Left hindlimb (tissue), 1 donor: ENCODE measurements at regions not wholly inside any gene's neighbourhood (a gene's known extent, or its start where the extent isn't known, plus 50 kb on each side); places are given as distances from the start of the nearest gene placed in this dataset.

ENCODE experiments used
- DNase-seq: peaks from one replicate; pipeline ENCODE4 v3.0.0-alpha.2; 2018

DNA sequence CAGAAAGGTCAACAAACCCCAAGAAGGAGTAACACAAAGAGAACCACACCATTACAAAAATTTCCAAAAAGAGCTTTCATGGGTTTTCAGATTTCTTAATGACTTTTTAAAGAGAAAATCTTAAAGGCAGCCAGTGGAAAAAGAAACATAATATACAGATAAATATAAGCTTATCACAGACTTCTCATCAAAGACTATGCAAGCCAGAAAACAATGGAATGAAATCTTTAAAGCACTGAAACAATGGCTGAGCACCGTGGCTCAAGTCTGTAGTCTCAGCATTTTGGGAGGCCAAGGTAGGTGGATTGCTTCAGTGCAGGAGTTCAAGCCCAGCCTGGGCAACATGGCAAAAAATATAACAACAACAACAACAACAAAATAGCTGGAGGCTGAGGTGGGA, 237.4 kb downstream of the CYP26B1 start:
- DNase-seq, result no peak

DNA sequence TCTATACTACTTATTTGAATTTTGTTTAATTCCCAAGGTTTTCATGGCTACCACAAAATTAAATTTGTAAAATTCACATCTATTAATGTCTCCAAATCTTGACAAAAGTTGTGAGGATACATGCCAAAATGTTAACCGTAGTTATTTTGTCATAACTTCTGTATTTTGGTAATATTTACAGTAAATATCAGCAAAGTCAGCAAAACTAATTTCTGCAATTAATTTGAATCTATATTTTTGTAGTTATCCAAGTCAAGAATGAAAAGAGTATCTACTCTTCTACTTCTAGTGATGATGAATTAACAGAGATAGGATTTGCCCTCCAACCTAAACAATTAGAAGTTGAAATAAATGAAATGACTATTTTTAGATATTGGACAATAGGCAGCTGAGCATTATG, 238.9 kb downstream of the CYP26B1 start:
- no peak for DNase-seq

DNA sequence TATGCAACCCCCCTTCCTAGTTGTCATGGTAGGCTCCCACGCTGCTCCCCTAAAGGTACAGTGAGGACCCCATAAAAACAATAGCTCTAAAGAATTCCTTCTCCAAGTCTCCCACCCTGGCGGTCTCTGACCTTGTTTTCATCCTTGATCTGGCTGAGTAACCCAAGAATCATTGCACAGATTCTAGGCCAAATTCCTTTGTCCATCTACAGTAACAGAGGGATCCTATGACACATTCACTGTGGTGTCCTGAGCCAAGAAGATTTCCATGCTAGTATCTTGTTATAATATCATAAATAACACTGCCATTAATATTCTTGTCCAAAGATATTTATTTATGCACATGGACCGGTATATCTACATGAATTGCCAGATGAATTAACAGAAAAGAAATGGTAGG, 240.2 kb downstream of the CYP26B1 start:
- DNase-seq, result no peak

DNA sequence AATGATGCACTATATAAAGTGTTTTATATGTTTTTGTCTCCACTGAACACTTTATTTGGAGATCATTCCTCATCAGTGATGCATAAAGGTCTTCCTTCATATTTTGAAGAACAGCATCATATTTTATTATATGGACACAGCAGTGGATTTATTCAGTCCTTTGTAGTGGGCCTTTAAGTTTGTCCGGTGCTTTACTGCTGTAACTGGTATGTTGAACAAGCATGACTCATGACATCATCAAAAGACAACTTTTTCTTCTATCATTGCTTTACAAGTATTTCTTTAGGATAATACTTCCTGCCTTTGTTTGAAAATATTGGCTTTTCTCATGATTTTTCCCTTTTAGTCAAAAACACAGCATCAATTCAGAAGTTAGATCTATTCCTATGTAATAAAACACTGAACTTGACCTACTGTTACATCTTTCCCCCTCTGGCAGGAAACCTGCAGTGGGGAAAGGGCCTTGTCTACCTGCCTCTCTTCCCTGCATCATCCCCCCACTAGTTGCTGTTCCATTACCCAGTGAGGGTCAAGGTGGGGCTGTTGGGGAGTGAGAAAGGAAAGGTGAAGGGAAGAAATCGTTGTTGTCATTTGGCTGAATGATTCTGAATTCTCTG, 241.2 kb downstream of the CYP26B1 start:
- DNase-seq, result no peak

DNA sequence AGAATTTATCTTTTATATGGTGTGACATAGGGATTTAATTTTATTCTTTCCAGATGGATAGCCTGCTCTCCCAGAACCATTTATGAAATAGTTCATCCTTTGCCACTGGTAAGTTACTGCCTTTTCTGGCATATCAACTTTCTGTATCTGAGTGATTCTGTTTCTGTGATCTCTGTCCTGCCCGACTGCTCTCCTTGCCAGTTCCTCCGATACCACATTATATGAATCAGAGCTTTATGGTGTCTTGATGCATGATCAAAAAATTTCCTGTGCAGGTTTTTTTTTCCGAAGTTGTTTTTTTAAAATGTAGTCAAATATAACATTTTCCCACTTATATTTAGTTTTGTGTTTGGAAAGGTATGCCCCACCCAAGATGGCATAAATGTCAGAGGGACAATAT, 242.5 kb downstream of the CYP26B1 start:
- no peak for DNase-seq

DNA sequence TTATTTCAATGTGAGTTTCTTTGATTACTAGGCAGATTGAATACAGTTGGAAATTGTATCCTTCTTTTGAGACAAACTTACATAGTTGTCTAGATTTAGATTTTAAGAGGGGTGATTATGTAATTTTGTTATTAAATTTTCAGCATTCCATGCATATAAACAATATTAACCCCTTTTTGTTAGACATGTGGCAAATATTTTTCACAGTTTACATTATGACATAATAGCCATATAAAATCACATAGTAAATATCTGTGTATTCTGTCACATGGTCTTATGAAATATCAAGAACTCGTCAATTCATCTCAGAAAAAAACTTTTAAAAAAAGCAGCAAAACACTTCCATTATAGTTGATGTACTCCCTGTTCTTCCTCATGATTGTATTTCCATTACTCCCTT, 243.8 kb downstream of the CYP26B1 start:
- DNase-seq, result no peak

DNA sequence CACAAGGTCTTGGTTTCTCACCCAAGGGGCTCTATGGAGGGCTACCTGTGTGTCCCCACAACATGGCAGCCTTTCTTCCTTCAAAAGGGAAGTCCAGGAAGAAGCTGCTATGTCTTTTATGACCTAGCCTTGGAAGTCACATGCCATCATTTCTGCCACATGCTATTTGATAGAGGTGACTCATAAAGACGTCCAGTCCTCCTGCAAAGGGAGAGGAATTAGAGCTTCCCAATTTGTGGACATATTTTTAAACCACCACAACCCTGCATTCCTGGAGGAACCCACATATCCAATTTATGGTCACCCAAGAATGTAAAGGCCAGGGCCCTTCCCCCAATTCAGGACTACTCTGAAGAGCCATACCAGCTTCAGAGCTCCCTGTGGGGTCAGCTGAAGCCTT, 246.2 kb downstream of the CYP26B1 start:
- no peak for DNase-seq

DNA sequence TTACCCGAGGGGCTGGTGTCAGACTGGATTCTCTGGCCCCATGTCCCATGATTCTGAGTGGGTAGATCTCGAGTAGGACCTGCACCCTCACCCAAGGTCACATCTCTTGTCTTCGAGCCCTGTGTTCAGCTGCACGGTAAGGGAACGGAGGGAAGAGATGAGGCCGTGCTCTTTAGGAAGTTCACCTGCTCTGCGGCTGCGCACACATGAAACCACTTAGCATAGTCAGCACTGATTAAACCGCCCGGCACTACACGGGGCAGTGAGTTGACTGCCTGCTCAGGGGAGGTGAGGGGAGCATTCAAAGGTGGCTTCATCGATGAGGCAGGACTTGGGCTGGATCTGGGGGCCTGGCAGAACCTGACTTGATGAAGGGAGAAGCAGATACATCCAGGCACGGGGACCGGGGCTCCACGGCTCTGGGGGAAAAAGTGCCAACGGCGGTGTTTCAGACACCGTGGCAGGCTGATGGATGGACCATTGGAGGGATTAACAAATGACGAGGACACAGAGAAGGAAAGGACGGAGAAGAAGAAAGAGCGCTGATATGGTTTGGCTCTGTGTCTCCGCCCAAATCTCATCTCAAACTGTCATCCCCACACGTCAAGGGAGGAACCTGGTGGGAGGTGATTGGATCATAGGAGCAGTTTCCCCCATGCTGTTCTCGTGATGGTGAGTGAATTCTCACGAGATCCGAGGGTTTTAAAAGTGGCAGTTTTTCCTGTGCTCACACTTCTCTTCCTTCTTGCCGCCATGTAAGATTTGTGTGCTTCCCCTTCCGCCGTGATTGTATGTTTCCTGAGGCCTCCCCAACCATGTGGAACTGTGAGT, 248.6 kb downstream of the CYP26B1 start:
- no peak for DNase-seq

DNA sequence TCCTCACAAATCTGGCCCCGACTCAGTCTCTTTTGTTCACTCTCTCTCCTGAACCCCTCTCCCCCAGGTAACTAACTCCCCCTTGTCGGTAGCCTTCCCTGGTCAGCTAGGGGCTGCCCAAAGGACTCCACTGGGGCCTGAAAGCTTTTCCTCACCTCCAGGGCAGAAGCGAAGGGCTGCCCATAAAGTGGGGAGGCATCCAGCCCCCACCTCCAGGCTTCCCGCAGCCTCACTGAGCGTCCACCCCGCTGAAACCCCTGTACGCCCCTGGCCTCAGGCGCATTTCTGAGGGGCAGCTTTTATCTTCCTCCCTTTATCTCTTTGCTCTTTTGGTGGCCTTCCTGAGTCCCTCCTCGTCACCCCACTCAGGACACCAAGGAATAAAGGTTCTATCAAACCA, 249.3 kb downstream of the CYP26B1 start:
- DNase-seq, result no peak

DNA sequence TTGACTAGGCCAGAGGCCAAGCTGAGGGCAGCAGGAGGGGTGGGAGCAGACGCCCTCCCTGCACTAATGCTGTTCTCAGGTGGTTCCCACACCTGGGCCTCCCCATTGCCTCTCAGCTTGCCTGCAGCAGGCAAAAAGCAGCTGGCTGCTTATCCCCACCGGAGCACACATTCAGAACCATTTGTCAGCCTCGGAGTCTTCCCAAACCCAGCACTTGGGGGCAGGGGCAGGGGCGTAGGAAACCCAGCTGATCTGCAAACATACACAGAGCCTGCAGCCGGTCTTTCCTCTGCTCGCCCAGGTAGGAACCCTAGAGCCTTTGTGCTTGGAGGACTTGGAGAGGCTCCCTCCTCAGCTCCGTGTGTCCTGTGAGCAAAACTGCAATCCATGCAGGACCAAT, 249.8 kb downstream of the CYP26B1 start:
- DNase-seq, result no peak

DNA sequence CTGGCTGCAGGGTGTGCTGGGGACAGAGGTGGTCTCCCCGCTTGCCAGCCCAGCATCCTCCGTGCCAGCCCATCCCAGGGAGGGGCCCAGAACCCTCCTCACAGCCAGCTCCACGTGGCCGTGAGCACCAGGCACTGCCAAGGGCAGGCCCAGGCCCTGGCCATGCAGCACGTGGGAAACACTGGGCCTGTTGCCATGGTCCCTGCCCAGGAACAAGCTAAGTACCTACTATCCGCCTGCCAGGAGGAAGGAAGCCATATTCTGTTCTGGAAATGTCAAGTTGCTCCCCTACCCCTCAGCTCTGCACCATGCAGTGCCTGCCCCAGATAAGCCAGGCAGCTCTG, 250.6 kb downstream of the CYP26B1 start:
- no peak for DNase-seq

DNA sequence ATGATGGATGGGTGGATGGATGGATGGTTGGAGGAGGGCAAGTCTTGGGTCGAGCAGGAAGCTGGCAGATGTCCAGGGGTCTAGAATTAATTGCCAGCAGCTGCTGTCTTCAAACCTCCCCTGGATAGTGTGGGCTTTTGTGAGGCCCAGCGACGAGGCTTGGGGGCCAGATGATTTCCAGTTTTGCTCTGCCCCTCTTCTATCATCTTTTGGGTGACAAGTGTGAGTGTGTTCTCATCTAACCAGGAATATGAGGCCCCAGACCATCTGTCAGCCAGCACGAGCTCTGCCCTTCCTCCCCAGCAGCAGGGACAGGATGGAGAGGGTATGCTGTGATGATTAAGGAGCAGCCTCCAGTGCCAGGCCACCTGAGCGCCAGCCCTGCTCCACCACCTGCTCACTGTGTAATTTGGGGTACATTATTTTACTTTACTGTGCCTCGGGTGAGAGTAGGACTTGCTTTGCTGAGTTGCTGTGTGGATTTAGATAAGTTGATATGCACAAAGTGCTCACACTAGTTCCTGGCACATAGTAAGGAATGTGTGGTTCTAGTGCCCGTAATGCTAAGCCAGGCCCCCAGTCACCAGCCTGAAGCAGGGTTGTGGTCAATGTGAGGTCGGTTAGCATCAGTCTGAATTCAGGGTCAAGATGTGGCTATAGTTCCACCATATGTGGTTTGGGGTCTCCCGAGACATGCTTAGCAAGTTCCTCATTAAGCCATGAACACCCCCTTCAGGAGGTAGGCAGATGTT, 251.1 kb downstream of the CYP26B1 start:
- no peak for DNase-seq

DNA sequence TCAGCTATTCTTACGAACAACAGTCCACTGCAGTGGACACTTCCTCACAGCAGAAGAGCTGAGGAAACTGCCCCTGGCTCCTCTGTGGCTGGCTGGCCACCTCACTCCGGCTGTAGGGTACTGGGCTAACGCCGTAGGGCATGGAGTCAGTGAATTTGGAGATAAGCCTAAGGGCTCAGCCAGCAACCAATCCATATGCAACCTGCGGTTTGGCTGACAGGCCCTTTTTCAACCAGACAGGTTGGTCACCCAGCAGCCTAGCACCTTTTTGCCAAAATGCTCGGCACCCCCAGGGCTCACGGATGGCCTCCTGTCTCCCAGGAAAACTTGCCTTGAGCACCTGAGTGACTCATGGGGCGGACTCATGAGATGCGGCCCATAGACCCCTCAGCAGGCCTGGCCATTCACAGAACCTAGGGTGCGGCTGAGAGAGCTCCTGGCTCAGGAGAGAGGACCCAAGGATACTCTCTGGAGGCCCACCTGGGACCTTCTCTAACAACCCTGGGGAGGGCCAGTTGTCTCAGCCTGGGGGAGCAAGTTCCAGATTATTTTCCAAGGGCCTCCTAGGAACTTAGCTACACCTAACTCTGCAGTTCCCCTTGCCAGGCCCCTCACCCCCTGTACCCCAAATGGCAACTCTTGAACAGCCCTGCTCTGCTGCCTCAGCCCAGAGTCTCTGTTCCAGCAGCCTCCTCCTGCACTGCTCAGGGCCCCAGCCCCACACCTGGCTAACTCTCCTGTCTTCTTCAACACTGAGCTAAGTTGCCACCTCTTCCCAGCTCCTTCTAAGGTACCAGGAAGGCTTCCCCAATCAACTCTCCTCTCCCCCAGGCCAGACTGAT, 252.1 kb downstream of the CYP26B1 start:
- DNase-seq, result no peak

DNA sequence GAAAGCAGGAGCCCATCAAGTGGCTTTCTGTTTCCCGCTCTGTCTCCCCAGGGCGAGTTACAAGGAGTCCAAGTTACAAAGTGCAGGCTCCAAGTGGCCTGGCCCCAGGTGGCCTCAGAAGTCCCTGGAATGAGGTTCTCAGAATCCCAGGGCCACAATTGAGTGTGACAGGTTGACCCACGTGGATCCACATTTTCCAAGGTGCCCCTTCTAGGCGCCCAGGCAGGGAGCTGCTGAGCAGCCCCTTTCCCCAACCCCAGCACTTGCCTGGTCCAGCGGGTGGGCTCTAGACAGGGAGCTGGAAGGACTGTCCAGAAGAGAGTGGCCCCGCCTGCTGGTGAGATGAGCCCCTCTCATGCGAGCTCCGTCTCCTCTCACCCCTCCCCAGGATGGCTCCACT, 253.4 kb downstream of the CYP26B1 start:
- DNase-seq, result no peak

DNA sequence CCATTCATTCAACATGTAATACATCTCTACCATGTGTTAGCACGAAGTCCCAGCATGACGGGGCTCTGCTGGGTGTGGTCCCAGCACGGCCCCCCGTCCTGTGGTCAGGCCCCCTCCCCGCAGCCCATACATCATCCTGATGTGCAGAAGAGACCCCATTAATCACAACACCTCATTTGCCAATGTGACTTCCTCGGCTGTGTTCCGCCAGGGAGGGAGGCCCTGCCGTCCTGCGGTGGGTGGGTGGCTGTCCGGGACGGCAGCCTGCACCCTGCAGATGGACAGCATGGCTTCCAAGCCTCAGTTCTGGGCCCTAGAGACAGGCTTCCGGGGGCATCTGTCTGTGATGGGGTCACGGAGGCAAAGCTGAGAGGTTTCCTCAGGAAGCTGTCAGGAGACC, 254.0 kb downstream of the CYP26B1 start:
- DNase-seq, result no peak

DNA sequence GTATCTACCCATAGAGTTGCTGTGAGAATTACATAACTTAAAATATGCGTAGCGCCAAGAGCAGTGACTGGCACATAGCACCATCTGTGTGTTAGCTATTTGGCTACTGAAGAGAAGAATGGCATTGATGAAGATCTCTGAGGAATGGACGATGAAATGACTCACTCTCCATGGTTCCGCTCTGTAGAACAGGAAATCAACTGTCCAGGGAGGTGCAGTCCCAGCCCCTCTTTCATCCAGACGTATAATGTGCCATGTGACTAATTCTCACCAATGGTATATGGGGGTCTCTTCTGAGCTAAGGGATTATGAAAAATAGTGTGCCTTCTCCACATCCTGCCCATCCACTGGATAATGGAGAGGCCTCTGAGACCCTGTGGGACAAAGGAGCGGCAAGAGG, 254.8 kb downstream of the CYP26B1 start:
- DNase-seq, result no peak

DNA sequence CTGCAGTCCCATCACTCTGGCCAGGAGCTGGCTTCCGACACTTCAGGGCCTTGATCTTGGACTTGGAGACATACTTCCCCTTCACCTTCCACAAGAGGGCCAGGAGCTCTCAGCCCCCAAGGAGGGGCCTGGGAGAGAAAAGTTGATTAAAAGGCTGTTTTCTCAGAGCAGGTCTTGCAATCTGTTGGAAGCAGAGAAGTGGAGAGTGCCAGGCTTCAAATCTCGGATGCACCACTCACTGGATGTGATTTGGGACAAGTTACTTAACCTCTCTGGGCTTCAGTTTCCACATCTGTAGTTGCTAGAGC, 255.3 kb downstream of the CYP26B1 start:
- DNase-seq, result no peak

DNA sequence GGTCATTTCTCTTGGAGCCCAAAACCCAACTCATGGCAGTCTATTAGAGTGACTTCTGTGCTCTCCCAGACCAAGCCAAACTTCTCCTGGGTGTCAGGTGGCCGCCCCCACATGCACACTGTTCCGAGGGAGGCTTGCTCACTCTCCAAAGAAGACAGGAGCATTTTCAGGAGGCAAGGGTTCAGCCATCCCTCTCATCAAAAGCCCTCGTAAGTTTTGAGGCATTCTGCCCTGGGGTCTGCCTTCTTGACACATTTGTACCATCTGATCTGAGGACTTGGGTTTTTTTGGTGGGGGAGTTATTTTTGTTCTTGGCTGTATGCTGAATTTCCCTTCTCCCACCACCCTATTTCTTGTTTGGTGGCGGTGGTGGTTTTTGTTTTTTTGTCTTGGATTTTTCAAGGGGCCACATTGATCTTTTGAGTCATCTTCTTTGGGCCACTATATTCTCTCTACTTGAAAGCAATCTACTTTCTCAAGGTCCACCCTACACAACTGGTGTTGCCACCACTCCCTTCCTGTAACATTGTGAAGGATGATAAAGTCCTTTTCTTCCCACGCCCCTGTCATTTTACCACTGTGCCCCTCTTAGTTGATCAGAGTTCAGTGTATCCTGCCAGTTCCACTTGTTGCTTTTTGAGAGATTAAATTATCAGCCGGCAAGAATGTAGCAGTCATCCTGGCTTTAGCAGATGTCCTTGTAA, 255.8 kb downstream of the CYP26B1 start:
- DNase-seq, result no peak

DNA sequence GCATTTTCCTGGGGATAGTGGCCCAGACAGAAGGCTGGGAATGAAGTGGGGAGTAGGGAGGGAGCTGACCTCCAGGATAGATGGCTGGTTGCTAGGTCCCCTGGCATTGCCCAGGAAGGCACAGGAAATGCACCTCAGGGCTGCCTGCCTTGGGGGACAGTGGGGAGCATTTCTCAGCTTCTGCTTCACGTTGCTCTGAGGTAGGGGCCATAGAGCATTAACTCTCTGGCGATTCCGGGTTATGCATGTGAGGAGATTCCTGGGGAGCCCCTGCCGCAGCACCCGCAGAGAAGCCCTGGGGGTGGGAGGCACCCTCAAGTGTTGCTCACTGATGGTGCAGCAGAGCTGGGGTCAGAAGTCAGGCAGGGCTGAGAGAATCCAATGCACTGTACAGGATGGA, 256.5 kb downstream of the CYP26B1 start:
- no peak for DNase-seq

DNA sequence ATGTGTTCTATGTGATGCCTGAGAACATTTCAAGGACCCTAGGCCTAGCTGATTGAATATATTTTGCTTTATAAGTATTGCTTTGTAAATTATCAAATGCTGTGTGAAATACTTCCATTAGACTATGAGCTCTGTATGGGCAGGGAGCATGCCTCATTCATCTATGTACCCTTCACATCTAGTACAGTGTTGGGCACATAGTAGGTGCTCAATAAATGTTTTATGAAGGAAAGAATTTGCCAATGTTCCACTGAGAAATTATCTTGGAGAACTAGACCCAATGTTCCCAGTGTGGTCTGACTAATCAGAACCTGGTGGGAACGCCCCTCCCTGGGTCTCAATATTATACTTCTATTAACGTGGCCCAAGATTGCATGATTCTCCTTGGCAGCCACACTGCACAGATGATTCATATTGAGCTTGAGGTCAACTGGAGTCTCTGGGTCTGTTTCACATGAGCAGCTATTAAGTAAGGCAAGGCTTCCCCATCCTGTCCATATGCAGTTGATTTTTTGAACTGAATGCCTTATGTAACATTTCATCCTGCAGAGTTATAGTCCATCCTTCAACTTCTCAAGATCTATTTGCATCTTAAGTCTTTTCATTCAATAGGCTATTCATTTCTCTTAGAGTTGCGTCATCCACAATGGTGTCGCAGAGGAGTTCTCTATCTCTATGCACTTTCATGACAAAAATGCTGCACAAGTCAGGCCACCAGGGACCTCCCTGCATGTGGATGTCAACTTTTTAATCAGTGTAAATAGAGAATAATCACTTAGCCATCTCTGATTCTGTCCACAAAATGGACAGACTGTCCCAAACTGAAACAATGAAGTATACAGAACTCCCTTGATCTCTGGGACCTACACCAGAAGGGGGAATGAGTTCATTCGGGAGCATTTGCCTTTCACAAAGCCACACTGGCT, 257.6 kb downstream of the CYP26B1 start:
- no peak for DNase-seq

DNA sequence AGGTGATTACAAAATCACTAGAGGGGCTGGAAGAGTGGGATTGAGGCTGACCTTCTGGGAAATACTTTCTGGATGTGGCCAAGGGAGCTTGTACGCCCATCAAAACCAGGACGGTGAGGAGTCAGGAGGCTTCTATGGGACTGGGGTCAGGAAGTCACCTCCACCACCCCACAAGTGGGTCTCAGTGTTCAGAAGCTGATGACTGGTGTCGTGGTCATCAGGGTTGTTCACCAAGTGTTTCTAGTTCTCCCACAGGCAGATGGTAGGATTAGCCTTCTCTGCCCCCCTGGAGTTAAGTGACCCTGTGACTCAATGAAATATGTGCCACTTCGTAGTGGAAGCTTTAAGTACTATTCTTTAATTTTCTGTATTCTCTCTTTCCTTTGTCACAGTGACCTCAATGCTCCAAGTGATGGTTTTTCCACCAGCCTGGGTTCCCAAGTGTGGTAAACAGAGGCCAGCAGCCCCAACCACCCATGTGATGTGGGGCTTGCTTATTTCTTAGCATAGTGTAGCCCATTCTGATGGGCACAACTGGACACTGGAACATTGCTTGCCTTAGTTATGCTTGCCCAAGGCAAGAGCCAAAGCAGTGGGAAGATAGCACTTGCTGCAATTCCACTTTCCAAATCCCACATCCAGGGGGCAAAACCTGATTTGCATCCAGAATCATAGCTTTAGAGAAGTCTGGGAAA, 258.8 kb downstream of the CYP26B1 start:
- no peak for DNase-seq
